Fibroblast of upper back skin (primary cell): ENCODE measurements at regions not wholly inside any gene's neighbourhood (a gene's known extent, or its start where the extent isn't known, plus 50 kb on each side); places are given as distances from the start of the nearest gene placed in this dataset.

Experiments used
- DNase-seq: peaks from one replicate; pipeline ENCODE4 v3.0.0-alpha.2; 2013

DNA sequence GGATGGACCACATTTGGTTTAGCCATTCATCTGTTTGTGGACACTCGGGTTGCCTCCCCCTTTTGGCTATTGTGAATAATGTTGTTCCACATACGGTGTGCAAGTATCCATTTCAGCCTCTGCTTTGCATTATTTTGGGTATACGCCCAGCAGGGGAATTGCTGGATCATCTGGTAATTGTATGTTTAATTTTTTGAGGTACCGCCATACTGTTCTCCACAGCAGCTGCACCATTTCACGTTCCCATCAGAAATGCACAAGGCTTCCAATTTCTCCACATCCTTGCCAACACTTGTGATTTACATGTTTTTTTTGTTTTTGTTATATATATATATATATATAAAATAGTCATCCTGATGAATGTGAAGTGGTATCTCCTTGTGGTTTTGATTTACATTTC, 54.6 kb upstream of the TWIST2 start:
- DNase-seq, result peak; percentile 93

DNA sequence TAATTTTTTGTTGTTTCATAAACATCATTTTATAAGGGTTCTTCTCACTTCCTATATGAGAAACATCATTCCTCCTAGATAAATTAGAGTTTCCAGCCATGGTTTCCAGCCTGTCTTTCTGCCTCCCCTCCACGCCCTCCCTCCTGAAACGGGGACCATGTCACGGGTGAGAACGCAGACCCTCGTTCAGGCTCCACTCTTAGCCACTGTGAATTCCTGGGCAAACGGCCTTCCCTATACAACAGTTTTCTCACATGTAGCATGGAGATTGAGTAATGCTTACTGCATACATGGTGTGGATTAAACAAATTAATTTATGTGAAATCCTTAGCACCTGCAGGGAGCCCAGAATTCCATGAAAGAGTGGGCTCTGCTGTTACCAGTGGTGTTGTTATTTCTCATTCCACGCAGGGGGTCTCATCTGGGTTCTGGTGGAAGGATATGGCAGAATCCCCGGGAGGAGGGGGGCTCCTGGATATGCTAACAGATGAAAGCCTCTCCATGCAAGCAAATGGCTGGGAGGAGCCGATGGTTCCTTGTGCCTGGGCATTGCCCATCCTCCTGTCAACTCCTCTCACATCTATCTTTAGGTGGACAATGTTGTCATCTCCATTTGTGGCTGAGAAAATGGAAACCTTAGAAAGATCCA, 54.0 kb upstream of the TWIST2 start:
- peak; percentile 35 for DNase-seq

DNA sequence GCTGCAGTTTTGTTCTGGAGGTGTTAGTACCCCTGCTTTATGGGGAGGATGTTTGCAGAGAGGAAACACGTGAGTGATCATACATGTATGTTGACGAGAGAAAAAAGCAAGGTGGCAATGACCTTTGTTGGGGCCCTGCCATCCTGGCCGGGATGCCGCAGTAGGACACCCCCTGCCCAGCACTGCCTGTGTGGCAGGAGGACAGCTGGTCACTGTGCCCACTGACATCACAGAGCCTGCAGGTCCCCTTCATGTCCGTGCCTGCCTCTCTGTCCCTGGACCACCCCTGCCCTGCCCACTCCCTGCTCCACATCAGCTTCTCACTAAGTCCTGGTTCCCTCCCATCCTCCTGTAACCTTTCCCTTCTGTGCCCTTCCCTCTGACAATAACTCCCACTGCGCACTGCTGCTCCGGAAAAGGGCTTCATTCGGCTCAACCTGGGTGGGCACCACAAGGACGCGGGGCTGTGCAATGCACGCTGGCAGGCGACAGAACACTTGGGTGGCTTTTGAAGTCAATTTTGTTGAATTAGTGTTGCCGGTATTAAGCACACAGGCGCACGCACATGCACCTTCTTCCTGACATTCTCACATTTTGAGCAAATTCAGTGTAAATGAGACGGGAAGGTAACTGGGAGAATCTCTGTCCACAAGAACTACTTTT, 51.5 kb upstream of the TWIST2 start:
- no peak for DNase-seq

DNA sequence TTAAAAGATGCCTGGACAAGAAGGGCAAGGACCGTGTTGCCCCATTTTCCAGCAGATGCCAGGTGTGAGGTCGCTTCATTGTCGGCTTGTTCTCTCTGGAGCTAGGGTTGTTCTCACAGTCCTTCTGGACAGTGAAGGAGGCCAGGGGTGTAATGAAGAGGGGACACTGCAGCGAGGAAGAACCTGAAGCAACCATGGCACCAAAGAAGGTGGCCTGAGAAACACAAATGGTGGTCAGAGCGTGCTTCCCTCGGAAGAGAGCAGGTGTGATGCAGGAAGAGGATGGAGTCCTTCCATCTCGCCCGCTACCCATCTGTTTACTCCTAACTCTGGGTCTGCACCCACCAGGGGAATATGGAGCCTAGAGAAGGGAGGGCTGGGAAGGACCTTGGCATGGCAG, 50.3 kb upstream of the TWIST2 start:
- no peak for DNase-seq
